Activated CD8-positive, alpha-beta memory T cell treated with anti-CD3 and anti-CD28 coated beads, Interleukin-2, amount 50 U/mL, for 4 hours (primary cell): ENCODE measurements at regions not wholly inside any gene's neighbourhood (a gene's known extent, or its start where the extent isn't known, plus 50 kb on each side); places are given as distances from the start of the nearest gene placed in this dataset.

Source experiments
- DNase-seq: peaks from one replicate; pipeline ENCODE4 v3.0.0-alpha.2; 2020

DNA sequence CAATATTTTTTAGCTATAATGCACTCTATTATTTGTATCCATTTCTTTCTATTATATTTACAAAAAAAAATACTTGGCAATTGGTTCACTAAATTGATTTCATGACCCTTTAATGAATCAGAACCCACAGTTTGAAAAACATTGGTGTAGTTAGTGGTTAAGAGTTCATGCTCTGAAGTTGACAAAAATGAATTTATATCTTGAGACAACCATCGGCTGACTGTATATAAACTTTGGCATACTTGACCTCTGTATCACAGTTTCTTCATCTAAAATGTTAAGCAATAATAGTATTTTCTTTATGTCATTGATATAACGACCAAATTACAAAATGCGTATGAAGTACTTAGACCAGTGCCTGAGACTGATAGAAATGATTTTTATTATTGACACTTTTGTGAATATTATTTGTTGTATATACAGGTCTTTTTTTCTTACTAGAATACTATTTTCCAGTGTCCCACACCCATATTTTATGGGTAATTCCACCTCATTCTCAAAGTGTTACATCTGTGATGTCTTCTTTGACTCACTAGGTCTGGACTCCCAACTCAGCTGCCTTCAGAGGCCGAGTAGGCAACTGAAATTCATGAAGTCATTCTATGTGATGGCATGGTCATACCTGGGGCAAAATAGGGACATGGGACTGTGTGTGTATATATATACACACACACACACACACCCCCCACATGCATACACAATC, 459.2 kb downstream of the RFPL4B start:
- DNase-seq, result no peak

DNA sequence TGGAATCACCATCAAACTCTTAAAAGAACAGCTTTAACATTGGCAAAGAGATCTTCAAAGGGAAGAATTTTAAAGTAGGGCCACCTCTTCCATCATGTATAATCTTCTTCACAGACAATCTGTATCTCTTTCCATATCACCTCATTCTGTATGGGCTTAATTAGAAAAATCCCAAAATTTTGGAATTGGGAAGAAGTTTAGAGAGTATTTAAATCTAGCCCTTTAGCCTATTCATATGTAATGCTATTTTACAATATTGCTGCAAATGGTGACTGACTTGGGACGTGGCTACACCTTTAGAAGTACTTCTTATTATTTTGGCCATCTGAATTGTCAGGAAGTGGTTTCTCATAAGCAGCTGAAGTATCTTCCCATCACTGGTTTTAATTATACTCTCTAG, 474.3 kb downstream of the RFPL4B start:
- no peak for DNase-seq

DNA sequence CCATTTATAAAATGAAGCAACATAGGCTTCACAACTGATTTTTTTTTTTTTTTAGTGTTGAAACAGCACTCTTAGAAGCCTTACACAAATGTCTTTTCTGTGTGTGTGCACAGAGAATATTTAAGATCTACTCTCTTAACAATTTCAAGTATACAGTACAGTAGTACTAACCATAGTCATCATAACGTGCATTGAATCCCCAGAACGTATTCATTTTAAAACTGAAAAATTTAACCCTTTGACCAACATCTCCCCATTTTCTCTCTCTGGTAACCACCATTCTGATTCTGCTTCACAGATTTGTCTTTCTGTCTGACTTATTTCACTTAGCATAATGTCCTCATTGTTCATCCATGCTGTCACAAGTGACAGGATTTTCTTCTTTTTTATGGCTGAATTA, 475.6 kb downstream of the RFPL4B start:
- no peak for DNase-seq

DNA sequence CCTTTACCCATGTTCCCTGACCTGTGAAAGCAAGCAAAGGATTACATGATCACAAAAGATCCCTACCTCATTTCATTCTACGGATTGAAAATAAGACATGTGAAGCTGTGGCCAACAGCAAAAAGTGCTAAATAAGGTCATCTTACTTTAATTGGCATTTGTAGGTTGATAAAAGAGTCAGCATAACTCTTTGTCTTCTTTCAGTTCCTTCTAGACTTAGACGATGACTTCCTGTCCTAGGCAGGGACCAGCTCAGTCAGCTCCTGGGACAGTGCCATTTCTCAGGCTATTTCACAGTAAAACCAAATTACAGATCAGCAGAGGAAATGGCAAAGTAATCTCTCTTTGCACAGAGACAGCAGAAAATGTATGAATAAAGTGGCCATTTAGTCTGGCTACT, 480.7 kb downstream of the RFPL4B start:
- DNase-seq, result no peak

DNA sequence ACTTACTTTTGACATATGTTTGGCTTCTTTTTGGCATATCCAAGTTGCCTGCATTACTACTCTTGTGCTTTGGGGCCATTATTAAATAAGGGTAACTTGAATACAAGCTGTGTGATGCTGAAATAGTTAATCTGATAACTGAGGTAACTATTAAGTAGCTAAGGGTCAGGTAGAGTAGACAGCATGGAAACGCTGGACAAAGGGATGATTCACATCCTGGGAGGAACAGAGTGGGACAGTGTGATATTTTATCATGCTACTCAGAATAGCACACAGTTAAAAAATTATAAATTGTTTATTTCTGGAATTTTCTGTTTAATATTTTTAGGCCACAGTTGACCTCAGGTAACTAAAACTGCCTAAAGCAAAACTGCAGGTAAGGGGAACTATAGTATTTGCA, 483.9 kb downstream of the RFPL4B start:
- DNase-seq, result no peak

DNA sequence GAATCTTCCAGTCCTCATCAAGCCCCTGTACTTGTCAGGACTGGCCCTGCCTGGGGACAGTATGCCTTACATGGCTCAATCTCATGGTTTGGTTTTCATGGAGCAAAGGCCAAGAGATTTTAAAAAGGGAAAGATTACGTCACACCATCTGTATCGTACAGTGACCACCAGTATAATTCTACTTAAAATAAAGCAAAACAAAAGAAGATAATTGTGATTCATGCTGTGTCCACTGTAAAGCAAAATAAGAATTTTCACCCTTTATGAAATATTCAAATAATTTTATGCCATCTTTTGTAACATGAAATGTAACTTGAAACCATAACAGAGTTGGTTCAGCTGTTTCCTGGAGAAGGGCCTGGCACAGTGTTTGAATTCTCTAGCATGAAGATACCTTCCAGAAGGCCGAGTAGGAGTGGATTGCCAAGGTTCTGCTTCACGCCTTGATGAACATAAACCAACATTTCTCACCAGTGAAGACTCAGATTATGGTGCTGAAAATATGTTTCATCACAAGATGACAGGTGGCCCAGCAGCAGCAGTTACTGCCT, 486.5 kb downstream of the RFPL4B start:
- no peak for DNase-seq

DNA sequence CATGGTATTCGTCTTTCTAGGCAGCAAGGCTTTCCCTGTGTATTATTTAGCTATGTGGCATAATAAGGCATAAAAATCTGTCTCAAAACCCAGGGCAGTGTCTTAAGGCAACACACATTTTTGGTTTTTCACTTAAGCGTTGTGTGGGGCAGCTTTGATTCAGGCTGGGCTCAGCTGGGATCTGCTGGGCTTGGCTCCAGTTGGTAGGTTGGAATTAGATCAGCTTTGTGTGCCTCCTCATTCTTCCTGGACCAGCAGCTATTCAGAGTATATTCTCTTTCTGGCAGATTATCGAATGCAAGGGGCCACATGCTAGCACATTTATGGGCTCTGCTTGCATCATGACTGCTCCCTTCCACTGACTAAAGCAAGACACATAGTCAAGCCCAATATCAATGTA, 487.9 kb downstream of the RFPL4B start:
- DNase-seq, result no peak

DNA sequence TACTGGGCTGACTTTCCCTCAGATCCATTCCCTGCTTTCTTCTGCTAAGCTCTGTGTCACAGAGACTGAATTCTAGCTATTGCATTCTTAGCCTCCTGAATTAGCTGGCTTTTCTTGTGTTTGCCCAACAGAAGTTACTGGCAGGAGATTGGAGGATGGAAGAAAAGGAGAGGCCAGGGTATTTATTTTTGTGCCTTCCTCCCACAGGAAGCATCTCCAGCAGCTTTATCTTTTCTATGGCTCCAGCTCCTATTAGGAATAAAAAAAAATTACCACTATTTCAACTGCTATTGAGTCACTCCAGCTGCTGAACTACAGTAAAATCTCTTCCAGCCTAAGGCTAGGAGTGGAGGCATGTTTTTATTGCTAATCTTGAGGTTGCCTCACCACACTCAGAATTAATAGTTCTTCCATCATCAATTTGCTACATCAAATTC, 492.4 kb downstream of the RFPL4B start:
- DNase-seq, result no peak

DNA sequence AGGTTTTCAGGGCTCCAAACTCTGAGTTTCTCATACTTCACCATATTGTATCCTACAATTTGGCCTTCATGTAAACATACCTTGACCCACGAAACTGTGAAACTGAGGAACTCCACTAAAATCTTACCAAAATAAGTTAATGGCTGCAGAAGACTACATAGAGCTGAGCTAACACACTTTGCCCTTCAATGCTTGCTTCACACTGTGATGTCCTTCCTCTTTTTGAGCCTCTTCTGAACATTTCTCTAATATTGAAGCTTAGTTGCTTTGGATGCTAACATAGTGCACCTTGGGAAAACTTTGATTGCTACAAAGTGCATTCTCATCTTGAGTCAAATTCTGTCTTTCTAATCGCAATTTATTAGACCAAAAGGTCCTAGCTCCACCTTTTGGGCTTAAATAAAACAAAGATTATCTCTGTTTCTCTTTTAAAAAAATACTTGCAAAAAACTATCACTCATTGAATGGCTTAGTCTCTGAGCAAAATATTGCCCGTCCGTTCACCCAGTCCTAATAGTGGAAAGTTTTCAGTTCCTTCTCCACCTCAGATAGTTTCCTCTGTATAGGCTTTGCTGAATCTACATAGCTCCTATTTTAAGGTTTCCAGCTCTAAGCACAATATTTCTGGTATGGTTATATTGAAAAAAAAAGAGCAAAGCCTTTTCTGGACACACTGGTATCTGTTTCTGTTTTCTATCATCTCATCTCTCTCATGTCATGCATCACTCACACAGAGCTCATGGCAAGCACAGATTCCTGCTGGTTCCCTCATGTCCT, 494.6 kb downstream of the RFPL4B start:
- DNase-seq, result no peak

DNA sequence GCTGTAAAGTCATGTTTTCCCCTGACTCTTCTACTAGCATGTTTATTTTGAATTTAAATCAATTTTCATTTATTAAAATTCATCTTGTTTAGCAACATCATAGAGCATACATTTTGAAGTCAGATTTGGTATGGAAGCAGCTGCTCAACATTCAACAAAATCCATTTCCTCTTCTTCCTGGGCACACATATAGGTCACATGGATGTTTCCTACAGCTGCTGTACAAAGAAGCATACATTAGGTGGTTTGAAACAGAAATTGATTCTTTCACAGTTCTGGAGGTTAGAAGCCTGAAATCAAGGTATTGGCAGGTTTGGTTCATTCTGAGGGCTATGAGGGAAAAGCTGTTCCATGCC, 495.2 kb downstream of the RFPL4B start:
- DNase-seq, result no peak

DNA sequence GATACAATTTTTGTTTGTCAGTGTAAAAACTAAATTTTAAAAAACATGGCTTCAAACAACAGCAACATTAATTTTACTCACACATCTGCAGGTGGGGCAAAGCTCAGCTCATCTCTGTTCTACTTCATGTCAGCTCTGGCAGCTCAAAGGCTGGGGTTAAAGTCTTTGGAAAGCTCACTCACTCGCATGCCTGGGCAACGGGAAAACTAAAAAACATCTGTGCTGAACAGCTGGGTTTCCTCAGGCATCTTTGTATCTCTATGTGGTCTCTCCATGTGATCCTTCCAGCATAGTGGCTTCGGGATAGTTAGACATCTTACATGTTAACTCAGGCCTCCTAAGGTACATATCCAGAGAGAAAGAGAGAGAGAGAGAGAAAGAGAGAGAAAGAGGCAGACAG, 499.6 kb downstream of the RFPL4B start:
- DNase-seq, result no peak

DNA sequence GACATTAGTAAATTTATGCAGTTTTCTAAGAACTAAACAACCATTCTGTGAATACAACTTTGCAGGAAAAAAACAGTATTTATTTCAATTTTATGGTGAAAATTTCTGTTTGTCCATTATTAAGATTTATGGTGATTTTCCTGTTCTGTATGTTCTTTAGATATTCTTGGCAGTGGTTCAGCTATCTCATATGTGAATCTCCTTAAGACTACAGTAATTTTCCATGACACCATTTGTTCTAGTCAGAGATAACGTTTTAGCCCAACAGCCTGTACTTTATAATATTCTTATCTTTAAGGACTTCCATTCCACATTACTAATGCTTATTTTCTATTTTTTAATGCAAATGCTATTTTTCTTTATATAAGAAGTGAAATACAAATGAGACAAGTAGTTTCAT, 504.0 kb downstream of the RFPL4B start:
- no peak for DNase-seq

DNA sequence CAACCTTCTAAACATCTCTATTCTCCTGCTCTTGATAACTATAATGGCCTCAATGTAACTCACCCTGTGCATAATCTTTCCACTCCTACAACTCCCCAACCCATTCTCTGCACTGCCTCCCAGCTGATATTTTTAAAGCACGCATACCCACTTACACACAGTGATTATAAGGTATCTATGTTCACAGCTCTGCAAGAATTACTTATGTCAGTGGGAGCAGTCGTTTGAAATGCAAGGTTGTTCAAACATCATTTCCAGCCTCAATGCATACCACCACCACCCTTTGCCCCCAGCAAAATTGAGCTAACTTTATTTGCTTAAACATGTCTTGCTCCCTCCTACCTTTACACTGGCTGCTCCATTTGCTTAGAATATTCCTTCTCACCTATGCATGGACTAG, 506.0 kb downstream of the RFPL4B start:
- no peak for DNase-seq

DNA sequence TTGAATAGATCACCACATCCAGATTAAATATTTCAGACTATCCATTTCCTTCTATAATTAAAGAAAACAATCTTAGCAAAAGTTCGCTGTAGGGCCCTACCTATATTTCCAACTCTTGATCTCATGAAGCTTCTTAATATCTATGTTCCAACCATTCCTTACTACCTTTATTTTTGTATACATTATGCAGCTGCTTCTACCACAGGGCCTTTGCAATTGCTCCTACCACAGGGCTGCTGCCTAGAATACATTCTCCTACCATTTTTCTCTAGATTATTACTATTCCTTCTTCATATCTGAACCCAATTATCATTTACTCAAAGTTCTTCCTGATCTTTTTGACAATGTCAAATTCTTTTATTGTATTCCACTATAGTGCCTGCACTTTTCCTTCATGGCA, 516.6 kb downstream of the RFPL4B start:
- no peak for DNase-seq

DNA sequence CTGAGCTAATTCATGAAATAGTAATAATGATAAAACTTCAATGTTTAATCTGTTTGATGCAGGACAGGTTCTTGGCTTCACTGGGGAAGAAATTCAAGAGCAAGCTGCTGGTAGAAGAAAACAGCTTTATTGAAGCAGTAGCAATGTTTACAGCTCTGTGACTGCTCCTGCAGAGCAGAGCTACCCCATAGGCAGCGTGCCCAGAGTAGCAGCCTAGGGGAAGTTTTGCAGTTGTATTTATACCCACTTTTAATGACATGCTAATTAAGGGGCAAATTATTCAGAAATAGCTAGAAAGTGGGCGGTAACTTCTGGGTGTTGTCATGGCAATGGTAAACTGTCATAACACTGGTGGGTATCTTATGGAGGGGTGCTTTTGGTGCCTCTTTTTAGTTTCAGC, 518.0 kb downstream of the RFPL4B start:
- no peak for DNase-seq

DNA sequence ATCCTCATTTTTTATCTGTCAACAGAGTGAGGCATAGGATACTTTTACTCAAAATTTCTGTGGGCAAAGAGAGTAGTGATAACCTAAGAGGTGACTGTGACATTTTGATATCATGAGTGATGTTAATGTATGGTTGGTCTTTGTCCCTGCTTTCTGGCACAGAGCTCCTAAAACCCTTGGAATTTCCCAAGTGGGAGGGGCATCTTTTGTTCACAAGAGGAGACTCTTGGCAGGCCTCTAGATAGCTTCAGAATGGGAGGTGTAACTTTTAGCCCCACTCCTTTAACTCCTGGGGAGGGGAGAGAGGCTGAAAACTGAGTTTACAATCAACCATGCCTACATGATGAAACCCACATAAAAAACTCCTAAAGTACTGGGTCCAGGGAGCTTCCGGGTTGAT, 527.8 kb downstream of the RFPL4B start:
- DNase-seq, result no peak

DNA sequence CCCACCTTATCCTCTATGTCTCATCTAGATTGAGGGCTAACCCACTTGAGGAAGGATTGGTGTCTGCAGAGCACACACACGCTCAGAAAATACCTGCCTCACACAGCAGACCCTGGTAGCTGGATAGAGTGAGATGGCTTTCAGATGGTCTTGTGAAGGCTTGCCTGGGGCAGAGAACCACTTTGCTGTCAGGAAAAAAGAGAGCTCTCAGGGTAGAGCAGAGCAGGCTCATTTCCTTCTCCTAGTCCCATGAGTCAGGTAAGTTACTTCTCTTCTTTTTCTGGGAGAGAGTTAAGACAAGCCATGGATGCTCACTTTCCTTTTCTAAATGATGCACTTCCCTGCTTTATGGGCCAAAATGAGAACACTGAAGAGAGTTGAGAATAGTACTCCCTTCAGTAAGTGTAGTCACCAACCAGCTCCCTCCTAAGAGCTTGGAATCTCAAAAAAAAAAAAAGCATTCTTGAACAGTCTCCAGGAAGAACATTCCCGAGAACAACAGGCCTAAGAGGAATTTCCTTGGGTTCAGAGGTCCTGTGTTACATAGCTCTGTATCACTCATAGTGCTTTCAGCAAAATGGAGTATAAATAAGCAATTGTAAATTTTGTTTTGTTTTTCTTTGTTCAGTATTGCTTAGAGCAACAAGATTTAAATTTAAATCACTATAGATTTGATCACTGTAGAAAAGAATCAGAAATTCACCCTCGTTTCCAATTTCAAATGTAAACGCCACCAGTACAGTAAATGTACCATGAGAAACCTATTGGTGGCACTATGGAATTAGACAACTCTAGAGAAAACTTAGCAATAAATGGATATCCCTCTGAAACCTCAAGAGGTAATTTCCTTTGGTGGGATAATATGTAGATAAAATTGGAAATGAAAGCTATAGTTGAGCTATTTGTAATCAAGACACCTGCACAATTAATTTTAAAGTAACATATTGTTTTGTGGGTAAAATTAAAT, 530.3 kb downstream of the RFPL4B start:
- no peak for DNase-seq

DNA sequence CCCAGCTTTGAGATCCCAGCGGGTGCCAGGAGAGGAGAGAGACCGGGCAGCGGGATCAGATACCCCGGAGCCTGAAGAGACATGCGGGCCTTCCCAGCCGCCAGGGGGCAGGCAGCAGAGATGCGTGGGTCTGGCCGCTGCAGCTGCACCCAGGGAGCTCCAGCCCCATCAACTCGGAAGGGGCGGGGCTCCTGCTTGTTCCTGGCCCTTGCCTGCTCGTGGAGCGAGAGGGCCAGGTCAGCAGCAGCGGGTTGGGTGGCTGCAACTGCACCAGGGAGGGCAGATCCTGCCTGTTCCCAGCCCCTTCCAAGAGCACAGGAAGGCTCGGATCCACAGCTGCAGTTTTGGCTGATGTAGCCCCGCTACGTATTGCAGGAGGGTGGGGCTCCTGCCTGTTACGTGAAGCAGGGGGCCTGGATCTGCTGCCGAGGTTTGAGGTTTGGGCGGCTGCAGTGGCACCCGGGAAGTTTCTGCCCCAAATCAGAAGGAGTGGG, 532.8 kb downstream of the RFPL4B start:
- DNase-seq, result no peak

DNA sequence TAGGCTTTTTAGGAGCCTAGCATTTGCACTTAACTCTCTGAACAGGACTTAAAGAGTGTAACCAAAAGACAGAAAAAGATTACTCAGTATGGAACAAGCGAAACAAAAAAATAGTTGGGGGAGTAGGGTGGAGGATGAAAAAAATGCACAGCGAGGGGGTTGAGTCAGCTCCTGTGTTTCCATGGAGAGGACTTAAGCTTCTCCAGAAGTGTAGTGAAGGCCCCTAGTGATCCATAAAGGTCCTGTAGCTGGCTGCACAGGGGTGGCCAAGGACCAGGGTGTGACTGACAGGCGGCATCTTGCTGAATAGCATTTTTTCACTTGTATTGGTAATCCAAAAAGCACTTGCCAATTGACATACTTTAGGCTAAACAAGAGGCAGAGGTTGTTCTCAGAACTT, 533.9 kb downstream of the RFPL4B start:
- DNase-seq, result no peak

DNA sequence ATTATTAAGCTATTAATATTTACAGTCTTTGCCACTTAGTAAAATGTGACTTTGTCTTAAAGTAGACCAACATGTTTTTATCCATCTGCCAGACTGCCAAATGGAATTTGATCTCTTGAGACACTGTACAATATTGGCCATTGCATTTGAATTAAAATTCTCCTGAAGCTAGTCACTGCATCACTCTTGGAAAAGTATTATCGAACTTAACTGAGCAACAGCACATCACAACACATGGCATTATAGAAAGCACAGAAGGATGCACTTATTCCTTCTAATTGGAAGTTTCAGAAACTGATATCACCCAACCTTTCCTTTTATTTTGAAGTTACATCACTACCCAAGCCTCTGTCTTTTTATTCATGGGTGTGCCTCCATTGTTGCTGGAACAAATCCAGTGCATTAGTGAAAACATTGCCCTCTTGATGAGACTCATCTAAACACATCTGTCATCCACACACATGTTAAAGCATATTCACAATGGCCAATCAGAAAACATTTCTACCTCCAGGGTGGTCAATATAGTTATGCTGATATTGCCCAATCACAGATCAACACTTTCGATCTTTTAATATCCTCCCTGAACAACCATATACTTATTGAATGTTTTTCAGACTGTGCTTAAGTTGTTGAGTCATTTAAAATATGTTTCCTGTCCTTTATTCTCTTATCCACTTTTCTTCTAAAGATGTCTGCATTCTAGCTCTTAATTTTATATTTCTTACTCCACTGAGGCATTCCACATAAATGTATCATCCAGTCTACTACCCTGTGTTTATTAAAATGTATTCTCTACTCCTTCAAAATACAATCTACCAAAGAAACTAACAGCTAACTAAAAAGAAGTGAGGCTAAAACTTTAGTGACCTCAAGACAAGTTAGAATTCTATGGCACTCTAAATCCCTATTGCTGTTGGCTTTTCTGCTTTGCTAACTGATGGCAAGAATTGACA, 535.0 kb downstream of the RFPL4B start:
- DNase-seq, result no peak

DNA sequence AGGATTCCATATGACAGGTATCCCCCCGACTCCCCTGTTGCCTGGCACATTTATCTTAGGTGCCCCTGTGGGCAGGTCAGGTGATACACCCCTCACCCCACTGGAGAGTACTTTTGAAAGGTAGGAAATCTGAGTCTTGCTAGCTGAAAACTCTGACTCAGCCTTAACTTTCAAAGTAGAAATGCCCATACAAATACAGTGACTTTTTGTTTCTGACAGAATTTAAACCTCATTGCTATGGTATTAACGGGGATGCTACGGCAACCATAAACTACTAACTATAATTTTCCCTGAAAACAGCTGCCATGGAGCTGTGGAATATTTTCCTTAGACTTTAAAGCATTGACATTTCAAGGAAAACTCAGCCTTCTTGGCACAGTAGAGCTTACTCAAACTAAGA, 536.0 kb downstream of the RFPL4B start:
- DNase-seq, result no peak

DNA sequence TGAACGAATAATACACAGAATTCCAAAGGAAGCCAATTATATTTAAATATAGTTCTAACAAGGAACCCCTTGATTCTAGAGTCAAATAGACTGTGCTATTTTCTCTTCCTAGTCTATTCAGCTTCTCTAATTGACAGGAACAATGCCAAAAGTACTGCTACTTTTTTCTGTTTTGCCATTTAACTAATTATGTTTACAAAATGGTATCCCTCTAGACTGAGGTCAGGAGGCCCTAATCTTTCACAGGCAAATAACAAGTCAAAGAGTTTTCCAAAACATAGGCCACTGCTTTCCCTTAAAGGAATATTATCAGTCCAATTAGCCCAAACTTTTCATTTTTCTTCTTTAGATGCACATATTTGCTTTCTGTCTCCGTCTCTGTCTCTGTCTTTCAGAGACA, 539.3 kb downstream of the RFPL4B start:
- DNase-seq, result no peak
